Astrocyte of the hippocampus (primary cell): ENCODE measurements at regions not wholly inside any gene's neighbourhood (a gene's known extent, or its start where the extent isn't known, plus 50 kb on each side); places are given as distances from the start of the nearest gene placed in this dataset.

Experiments used
- DNase-seq: peaks from one replicate; pipeline ENCODE4 v3.0.0; 2011; ENCODE audit warnings: low read depth, low spot score

DNA sequence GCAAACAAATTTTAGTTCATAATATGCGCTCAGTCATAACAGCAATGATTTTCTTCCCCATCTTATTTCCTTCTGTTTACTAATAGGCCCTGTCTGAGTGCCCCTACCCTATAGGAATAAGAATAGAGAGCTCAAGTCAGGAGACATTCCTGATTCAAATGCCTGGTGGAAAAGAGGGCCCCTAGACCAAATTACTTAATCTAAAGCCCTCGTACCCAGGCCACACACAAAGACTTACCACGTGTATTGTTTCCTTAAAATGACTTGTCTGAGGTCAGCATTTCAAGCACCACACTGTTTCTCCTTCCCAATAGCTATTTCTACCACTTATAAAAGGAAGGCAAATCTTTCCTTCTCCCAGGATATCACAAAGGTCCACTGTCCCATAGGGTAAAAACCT is 314.9 kb upstream of the TMTC1 start:
- DNase-seq, result no peak

DNA sequence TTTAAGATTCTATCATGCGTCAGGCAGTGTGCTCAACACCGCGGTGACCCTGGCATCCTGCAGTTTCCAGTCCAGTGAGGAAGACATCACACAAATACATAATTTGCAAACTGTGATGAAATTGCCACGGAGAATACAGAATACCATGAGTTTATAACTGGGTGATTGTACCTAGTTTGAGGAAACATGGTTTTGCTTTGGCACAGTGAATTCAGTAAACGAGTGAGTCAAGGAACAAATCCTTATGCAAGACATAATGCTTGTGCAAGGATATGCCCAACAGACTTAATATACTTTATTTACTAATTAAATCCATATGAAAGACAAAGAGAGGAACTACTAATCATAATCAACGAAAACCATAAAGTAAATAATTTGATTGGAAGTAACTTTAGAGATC is 311.8 kb upstream of the TMTC1 start:
- DNase-seq, result no peak

DNA sequence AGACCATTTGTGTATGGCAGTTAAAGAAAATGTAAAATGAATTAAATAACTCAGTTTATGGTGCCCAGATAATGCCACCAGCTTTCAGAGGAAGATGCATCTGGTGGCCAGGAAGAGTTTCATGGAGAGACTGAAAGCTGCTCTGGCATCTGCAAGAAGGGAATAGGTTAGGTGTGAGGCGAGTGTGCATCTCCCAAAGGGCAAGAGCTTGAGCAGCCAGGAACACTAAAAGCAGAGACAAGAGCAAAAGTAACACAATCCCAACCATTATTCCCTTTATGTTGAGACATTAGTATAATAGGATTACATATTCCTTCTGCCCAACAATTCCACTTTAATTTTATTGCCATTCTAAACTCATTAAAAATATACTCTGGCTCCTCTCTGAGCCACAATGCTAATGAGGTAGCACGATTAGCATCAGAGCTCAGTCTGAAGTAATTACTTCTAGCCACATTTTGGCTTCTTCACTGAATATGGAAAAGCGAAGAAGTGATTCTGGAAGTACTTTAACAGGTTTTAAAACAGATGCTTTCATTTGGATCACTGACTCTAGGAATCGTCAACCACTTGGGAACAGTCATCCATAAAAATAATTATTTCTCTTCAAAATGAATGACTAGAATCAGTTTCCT is 309.4 kb upstream of the TMTC1 start:
- no peak for DNase-seq

DNA sequence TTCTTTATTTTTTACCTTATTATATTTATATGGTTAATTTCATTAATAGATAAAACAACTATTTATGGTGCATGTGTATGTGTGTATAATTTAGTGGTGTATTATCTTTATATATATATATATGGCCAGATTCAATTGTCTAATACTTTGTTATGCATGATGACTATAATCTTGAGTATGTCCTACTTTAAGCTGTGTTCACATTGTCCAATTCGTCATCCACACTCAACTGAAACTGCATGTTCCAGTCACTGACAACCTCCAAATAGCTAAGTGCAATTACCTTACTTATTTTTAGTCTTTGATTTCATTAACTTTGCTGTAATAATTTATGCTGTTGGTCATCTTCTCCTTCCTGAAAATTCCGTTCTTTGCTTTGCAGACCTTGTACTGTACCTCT is 306.5 kb upstream of the TMTC1 start:
- no peak for DNase-seq

DNA sequence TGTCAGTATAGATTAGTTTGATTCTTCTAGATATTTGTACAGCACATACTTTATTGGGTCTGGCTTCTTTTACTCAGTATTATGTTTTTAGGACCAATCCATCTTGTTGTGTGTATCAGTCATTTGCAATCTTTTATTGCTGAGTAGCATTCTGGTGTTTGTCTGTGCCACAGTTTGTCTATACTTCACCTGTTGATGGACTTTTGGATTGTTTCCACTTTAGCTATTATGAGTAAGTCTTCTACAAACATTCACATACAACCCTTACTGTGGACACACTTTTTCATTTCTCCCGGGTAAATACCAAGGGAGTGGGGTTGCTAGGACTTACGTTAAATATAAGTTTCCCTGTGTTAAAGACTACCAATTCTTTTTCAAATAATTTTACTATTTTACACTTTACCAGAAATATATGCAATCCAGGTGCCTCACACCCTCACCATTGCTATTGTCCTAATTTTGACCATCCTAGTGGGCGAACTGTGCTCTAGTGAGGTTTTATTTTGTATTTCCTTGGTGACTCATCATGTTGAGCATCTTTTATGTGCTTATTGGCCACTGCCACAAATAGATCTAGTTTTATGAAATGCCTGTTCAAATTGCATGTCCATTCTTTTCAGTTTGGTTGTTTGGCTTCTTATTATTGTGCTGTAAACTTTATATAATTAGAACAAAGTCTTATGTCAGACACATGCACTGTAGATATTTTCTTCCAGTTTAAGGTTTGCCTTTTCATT is 304.7 kb upstream of the TMTC1 start:
- no peak for DNase-seq

DNA sequence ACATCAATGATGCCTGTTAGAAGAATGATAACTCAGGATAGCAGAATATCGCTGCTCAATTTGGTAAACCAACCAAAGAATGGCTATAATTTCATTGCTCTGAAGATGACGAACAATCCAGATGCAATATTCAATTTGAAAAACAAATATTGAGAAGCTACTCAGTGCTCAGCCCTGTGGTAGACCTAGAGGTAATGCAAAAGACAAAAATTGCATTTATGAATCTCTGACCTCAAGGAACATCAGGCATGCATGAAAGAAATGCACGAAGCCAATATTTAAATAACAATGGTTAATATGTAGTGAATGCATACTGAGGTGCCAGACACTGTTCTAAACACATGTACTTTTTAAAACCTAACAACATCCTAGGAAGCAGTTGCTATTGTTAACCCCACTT is 298.6 kb upstream of the TMTC1 start:
- no peak for DNase-seq

DNA sequence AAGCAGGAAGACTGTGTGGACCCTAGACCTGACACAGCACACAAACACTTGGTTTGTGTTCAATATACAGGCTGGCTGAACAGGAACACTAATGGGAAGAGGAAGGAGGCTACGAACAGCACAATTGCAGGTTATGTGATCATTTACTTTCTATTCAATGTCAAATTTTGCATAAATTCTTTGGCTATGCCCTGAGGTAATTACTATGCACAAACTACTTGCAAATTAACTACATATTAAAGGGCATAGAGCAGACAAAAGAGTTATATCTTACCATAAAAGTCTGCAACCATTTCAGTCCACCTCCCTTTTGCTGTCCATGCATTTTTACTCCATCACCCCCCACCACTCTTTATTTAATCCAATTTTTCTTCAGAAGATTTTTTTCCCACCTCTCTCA is 291.2 kb upstream of the TMTC1 start:
- DNase-seq, result no peak

DNA sequence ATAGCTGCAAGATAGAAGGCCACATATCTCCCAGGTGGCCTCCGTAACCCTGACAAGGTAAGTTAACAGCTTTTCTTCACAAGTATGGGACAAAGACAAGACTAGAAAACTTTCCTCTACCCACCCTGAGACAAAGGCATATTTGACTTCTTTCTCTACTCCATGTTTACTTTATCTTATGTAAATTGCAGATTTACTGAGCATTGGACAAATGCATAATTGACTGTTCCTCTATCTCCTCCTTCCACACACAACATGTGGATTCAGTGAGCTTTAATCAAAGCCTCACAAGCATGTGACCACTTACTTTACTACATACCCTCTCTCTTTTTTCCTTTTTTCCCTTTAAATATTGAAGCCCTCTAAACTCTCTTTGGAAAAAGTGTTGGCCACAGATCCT is 289.1 kb upstream of the TMTC1 start:
- no peak for DNase-seq

DNA sequence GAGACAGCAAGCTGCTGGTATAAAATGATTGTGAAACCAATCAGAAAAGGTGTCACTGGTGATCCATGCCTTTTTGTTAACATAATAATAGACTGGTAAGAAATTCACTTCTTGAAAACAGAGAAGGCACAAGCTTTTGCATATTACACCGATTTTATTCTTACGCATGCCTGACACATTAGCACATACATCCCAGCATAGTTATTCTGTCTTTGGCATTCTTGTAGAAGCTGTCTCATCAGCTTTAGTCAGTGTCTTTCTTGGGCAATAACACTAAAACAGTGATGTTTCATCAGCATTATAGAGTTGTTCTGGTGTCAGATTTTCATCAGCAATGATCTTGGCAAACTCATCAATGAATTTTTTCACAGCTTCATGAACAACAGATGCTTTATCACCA is 283.4 kb upstream of the TMTC1 start:
- no peak for DNase-seq

DNA sequence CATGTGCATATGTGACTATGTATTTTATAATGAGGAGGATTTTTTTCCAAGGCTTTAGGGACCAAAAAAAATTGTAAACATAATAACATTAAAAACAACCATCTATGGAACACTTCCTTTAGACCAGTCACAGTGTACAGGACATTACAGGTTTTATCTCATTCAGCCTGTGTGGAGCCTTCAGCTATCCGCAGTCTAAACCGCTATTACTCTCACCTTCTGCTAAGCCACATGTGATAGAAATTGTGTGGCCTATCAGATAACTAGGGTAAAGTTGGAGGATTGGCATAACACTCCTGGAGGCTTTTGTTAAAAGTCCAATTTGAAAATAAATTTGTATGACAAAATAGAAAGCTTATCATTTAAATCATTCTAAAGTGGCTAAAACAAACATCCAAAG is 281.2 kb upstream of the TMTC1 start:
- DNase-seq, result no peak

DNA sequence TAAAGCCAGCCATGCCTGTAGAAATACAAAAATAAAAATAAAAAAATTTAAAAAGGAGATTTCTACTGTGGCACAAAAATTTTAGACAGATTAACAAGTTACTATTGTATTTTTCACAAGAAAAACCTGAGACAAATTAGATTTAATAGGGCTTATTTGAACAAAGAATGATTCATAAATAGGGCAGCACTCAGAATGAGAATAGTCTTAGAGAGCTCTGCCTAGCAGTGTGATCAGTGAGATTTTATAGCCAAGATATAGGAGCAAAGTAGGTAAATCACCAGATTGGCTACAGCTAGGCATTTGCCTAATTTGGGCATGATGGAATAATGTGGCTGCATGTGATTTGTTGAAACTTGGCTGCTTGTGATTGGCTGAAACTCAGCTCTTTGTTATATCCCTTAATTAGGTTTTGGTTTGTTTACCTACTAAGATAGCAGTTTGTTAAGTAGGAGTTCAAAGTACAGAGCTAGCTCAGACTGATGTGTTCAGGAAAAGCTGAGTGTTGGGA is 279.7 kb upstream of the TMTC1 start:
- DNase-seq, result no peak

DNA sequence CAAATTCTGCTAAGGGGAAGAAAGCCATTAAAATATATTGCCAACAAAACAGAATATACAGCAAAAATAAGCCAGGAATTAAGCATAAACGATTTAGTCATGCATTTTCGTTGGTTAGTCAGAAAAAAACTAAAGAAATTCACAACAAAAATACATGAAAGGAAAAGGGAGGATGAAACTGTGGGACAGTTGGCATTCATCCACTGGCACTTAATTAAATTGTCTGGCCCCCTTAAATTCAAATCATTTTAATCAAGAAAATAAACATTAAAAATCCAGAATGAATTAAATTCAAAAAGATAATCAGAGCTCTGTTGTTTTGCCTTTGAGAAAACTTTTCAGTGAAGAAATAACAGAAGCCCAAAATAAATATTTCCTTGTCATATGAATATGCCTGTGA is 264.6 kb upstream of the TMTC1 start:
- DNase-seq, result no peak

DNA sequence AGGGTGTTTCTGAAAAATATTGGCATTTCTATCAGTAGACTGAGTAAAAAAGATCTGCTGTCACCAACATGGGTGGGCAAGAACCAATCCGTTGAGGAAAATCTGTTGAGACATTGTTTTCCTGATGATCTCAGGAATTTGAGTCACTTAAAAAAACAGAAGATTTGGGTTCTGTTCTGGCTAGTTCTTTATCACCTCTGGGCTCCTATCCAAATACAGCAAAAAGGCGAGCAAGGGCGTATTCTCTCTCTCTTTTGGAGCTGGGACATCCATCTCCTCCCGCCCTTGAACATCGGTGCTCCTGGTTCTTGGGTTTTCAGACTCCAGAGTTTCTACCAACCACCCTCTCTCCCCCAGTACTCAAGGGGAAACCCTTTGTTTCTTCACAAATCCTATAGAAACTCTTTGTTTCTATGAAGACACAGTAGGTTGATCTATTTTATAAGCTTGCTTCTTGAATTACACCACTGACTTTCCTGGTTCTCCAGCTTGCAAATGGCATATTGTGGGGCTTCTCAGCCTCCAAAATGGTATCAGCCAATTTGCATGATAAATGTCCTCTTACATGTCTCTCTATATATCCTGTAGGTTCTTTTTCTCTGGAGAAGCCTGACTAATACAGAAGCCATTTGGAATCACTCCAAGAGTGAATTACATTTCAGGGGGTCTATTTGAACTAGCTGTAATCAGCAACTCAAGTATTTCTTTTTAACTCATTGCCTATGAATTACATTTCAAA is 263.9 kb upstream of the TMTC1 start:
- DNase-seq, result peak; percentile 60

DNA sequence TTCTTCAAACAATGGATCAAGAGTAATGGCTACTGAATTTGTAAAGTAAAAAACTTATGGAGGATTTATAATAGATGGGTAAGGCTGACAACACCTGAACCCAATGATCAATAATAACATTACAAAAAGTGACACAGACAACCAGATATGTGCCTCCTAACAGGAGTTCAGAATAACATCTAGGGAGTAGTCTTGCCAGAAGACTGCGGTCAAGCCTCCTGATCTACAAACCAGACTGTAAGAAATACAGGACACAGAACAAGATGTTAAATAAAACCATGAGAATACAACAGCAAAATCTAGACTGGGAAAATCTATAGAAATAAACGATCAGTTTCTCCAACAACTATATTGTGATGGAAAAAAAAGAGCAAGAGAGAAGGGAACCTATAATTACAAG is 262.6 kb upstream of the TMTC1 start:
- peak; percentile 55 for DNase-seq

DNA sequence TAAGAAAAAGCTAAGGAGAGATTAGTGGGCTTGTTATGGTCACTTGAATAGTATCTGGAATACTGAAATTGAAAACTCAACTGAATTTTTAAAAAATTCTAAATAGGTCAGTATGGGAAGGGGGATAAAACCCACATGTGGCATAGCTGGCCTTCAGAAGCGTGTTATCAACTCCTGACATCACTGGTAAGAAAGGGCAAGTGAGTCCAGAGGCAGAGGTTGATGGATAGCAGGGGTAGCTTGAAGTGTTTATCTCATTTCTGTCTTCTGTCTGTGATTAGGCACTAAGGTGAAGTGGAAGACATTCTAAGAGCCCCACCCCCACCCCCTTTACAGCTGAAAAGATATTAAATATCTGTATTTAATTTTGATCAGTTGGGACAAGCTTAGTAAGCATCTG is 261.4 kb upstream of the TMTC1 start:
- DNase-seq, result no peak

DNA sequence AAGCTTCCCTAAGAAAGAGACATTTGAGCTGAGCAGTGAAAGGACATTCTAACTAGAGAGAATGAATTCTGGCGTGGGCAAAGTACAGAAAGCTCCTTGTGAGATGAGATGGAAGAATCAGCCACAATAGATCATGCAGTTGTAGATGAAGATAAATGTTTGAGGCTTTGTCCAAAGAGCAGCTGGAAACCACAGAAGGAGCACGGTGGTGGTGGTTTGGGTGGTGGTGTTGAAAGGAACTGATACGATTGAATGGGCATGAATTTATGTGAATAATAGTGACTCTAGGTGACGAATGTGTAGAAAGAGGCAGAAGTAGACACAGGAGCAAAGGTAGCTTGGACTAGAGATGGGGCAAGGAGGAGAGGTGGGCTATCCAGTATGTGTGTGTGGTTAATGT is 260.5 kb upstream of the TMTC1 start:
- DNase-seq, result no peak

DNA sequence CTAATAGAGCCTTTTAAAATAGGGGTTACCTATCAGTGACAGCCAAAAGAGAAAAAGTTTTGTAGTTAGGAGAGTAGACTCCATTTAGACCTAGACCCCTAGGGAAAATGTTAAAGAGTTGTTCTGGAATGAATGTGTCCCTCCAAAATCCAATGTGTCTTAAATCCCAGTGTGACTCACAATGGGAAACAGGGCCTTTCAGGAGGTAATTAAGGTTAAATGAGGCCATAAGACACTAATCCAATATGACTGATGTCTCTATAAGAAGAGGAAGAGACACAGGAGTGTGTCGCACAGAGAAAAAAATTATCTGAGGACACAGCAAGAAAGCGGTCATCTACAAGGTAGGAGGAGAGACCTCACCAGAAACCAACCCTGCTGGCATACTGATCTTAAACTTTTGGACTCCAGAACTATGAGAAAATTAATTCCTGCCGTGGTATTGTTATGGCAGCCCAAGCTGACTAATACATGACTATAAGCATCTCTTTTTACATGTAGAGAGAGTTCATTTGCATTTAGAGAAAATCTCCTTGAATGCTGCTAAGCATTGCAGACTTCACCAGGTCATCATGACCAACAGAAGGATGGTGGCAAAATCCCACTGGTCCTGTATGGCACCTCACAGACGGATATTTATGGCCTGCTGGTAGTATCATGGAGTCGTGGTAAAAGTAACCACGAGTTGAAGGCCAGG is 259.6 kb upstream of the TMTC1 start:
- no peak for DNase-seq

DNA sequence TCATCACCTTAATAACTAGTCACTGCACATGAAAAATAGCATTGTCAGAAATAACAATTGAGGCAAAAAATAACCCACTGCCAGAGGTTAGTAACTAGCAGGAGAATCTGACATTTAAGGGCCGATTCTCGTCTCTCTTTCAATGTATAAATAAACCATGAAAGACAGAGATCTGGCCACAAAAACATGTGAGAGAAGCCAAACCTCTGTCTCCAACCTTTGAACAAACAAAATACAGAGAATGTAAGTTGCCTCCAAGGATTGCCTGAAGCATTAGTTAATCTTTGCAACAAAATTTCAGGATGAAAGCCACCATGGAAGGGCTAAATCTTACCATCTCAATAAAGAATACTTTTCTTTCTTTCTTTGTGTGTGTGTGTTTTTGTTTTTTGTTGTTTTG is 257.4 kb upstream of the TMTC1 start:
- DNase-seq, result peak; percentile 32

DNA sequence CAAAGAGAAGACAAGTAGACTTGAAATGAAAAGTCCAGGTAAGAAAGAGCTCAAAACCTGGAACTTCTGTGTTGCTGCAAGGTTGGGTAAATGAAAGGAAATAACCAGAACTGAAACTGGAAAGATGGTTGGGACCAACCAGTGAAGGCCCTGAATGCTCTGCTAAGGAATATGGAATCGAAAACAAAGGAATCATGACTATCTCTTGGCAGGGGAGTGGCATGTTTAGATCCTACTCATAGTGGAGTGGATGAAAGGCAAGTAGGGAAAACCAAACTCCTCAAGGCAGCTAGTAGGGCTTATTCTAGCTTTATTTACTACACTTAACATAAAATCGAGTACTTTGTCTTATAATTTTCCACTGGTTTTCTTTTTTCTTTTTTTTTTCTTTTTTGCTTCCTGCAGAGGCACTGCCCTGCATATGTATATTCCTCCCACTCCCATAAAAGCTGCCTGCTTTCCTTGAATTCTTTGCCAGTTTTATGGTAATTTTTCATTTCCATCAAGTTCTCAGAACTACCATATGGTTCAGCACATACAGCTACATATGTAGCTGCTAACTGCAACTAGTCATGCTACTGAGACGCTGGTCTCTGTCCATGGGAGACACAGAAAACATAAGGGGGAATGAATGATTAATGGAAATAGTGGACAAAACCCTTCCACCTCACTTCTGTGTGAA is 247.1 kb upstream of the TMTC1 start:
- DNase-seq, result no peak

DNA sequence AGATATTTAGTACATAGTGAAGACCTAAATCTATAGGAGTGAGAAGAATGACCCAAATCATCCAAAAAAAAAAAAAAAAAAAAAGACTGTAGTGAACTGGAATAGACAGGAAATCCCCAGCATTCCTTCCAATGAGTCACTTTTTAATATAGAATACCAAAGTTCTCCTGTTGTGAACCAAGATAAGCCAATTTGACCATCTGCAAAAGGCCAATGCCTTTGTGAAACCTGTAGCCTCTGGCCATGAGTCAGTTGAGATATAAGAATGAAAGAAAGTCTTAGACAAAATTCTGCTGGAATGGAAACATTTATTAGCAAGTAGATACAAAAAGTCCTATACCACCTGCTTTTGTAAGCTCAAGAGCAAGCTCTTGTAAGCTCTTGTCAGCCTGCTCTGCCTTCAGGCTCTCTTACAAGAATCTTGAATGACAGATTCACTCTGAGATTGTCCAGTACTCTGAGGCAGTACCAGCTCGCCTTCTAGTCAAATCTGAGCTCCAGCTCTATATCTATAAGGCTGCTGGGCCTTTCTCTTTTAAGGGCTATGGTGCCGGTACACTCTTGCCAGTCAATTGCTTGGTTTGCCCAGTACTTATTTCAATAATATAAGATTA is 243.0 kb upstream of the TMTC1 start:
- DNase-seq, result peak; percentile 77

DNA sequence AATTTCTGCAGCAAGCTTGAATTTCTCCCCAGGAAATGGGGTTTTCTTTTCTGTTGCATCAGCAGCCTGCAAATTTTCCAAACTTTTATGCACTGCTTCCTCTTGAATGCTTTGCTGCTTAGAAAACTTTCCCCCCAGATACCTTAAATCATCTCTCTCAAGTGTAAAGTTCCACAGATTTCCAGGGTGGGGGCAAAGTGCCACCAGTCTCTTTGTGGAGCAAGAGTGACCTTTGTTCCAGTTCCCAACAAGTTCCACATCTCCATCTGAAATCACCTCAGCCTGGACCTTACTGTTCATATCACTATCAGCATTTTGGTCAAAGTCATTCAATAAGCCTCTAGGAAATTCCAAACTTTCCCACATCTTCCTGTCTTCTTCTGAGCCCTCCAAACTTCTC is 241.6 kb upstream of the TMTC1 start:
- no peak for DNase-seq
